Mesothelial cell of epicardium (in vitro differentiated cells): ENCODE measurements at regions not wholly inside any gene's neighbourhood (a gene's known extent, or its start where the extent isn't known, plus 50 kb on each side); places are given as distances from the start of the nearest gene placed in this dataset.
A peak's percentile ranks its signal among the peaks of the same experiment; 100 is the strongest.

Source experiments
- DNase-seq, 2 experiments: peaks; one replicate each; pipeline ENCODE4 v3.0.0; 2021; ENCODE audit warnings: low spot score in 2 of 2; ENCODE audit not compliant: unreplicated experiment in 2 of 2
- H3K27ac Mint-ChIP-seq: 2 replicates; pipeline ENCODE4 v1.8.0; 2021; ENCODE audit warnings: mixed read lengths
- H3K27me3 Mint-ChIP-seq: 2 replicates; pipeline ENCODE4 v1.8.0; 2021; ENCODE audit warnings: low read depth, mixed read lengths
- H3K36me3 Mint-ChIP-seq: 2 replicates; pipeline ENCODE4 v1.8.0; 2021; ENCODE audit warnings: mixed read lengths
- H3K4me1 Mint-ChIP-seq: 2 replicates; pipeline ENCODE4 v1.8.0; 2021; ENCODE audit warnings: mixed read lengths
- H3K4me3 Mint-ChIP-seq: 2 replicates; pipeline ENCODE4 v1.8.0; 2021; ENCODE audit warnings: mild to moderate bottlenecking, moderate library complexity, mixed read lengths
- H3K9me3 Mint-ChIP-seq: 2 replicates; pipeline ENCODE4 v1.8.0; 2021; ENCODE audit warnings: mixed read lengths
- TF ChIP-seq, protein P1 (sequence below): fragments of 200-600 bp; sonication (generic); IDR thresholded peaks from one replicate; pipeline ENCODE4 v1.5.0; 2021; ENCODE audit warnings: antibody characterized with exemption; ENCODE audit not compliant: unreplicated experiment

GRCh38 chr4:181820553-181820952, 422.6 kb upstream of the TENM3 start:
- Mint-ChIP-seq H3K36me3 (peaks cover 7% of the 10 kb centered on the region), H3K4me3 (no peak overlapping the region), H3K27ac (no peak overlapping the region), H3K4me1 (peaks cover 34% of the 10 kb centered on the region), H3K27me3 (peaks cover 11% of the 10 kb centered on the region), H3K9me3 (peaks cover 7% of the 10 kb centered on the region)
- no peak for DNase-seq
- TF ChIP-seq, protein P1, sequence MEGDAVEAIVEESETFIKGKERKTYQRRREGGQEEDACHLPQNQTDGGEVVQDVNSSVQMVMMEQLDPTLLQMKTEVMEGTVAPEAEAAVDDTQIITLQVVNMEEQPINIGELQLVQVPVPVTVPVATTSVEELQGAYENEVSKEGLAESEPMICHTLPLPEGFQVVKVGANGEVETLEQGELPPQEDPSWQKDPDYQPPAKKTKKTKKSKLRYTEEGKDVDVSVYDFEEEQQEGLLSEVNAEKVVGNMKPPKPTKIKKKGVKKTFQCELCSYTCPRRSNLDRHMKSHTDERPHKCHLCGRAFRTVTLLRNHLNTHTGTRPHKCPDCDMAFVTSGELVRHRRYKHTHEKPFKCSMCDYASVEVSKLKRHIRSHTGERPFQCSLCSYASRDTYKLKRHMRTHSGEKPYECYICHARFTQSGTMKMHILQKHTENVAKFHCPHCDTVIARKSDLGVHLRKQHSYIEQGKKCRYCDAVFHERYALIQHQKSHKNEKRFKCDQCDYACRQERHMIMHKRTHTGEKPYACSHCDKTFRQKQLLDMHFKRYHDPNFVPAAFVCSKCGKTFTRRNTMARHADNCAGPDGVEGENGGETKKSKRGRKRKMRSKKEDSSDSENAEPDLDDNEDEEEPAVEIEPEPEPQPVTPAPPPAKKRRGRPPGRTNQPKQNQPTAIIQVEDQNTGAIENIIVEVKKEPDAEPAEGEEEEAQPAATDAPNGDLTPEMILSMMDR, result no peak

- peaks cover 15% of the 10 kb centered on the region for H3K27me3 Mint-ChIP-seq
- no peak overlapping the region for H3K27ac Mint-ChIP-seq
- TF ChIP-seq, protein P1, result no peak
- no peak for DNase-seq
- H3K9me3 Mint-ChIP-seq, result peaks cover 7% of the 10 kb centered on the region
- no peak overlapping the region for H3K4me3 Mint-ChIP-seq
- H3K36me3 Mint-ChIP-seq, result peaks cover 7% of the 10 kb centered on the region
- peaks cover 34% of the 10 kb centered on the region for H3K4me1 Mint-ChIP-seq
Observed at GRCh38 chr4:181821039-181822004, 421.9 kb upstream of the TENM3 start.

DNA sequence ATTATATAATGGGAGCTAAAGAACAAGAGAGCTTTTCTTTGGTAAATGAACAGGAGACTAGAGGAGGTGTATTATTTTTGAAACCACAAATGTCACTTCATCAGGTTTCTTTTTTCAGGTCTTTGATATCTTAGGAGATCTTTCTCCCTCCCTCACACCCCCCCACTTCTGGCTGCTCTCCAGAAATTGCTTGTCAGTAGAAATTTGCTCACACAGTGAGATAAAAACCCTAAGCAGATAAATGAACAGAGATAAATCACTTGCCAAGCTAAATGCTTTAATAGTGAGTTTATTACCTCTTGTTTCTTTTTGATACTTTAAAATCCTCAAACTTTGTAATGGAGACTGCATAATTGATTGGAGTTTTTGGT, 421.2 kb upstream of the TENM3 start:
- Mint-ChIP-seq H3K9me3 (peaks cover 7% of the 10 kb centered on the region), H3K36me3 (peaks cover 7% of the 10 kb centered on the region), H3K27me3 (peaks cover 17% of the 10 kb centered on the region), H3K27ac (no peak overlapping the region), H3K4me3 (no peak overlapping the region), H3K4me1 (peaks cover 34% of the 10 kb centered on the region)
- TF ChIP-seq, protein P1, result no peak
- DNase-seq, result peak; percentile 41 to 66

DNA sequence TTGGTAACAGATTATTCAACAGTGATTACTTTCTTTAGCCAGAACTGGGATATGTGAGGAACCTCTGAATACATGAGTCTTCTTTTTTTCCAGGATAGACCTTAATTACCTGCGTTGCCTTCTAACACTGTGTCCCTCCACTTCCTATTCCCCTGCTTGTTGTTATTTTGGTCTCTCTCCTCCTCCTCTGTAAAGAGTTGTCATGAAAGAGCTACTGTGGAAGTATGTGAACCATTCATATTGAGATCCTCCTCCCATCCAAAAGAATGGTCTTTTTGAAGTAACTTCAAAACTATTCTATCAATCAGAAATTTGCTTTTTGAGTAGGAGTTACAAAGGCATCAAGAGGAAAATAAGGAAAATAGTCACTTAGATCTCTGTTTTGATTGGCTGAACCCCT, 420.0 kb upstream of the TENM3 start:
- Mint-ChIP-seq H3K9me3 (peaks cover 4% of the 10 kb centered on the region), H3K27ac (no peak overlapping the region), H3K4me1 (peaks cover 36% of the 10 kb centered on the region), H3K36me3 (peaks cover 4% of the 10 kb centered on the region), H3K27me3 (peaks cover 29% of the 10 kb centered on the region), H3K4me3 (no peak overlapping the region)
- TF ChIP-seq, protein P1, result no peak
- DNase-seq, result no peak

GRCh38 chr4:181823645-181824044, 419.6 kb upstream of the TENM3 start:
- DNase-seq, result no peak
- peaks cover 32% of the 10 kb centered on the region for H3K27me3 Mint-ChIP-seq
- no peak overlapping the region for H3K27ac Mint-ChIP-seq
- H3K4me1 Mint-ChIP-seq, result peaks cover 36% of the 10 kb centered on the region
- no peak overlapping the region for H3K4me3 Mint-ChIP-seq
- peaks cover 4% of the 10 kb centered on the region for H3K36me3 Mint-ChIP-seq
- peaks cover 4% of the 10 kb centered on the region for H3K9me3 Mint-ChIP-seq
- TF ChIP-seq, protein P1, result no peak
